ENCODE measurements at regions not wholly inside any gene's neighbourhood (a gene's known extent, or its start where the extent isn't known, plus 50 kb on each side); places are given as distances from the start of the nearest gene placed in this dataset.

DNA sequence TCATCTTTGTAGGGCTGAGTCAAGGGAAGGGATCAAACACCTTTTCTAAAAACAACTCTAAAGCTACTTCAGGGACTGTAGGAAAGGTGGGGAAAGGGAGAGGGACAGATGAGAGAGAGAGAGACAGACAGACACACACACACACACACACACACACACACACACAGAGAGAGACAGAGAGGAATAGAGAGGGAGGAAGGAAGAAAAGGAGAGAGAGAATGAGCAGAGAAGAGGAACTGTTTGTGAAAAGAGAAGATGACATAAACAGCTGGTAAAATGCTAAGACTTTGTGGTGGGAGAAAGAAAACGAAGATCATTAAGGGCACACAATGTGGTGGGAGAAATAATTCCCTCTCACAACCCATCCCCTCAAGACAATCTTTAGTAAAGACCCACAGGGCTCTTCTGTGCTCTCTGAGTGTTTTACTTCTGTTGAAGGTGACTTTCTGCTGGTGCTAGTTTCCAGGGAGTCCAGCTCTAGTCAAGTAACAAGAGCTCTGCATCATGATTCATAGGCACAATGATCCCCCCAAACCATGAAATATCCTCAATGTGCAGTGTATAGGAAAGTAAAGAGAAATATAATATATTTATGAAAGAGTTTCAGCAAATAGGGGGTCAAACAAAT lies 77.2 kb upstream of the STK17B start:
- DNase-seq (ENCODE audit: low read depth in 2 of 2, low spot score in 1 of 2): no peak

DNA sequence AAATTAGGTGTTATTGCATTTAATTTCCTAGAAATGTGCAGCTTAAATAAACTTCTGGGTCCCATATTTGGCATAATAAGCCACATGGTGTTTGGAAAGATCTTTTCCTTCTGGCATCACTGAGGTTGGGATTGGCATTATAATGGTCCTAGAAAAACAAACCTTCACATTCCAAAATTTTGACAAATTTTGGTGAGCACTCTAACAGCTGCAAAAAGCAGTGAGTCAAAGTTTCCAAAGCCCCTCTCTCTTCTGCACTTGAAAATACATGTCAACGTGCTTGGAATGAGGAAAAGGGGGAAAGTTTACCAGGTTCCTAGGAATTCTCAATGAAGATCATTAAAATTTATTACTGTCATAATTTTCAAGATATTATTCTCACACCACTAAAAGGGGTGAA lies 77.8 kb upstream of the STK17B start:
- DNase-seq (ENCODE audit: low read depth in 2 of 2, low spot score in 1 of 2): no peak

DNA sequence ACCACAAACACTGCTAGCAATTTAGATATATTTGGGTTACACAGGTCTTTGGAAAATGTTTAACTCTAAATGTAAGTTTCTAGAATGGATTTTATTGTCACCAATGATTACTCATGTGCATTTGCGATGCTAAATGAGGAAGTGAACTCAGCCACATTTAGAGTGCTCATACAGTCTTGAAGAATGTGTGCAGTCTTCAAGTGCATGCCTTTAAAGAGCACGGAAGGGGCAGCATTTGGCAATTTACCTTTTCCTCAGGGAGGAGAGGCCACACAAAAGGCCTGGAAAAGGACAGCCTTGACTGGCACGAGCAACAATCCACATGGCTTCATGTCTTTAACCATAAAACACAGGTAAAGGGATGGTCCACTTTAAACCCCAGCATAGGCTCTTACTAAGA lies 78.5 kb upstream of the STK17B start:
- no peak for DNase-seq (ENCODE audit: low read depth in 2 of 2, low spot score in 1 of 2)

DNA sequence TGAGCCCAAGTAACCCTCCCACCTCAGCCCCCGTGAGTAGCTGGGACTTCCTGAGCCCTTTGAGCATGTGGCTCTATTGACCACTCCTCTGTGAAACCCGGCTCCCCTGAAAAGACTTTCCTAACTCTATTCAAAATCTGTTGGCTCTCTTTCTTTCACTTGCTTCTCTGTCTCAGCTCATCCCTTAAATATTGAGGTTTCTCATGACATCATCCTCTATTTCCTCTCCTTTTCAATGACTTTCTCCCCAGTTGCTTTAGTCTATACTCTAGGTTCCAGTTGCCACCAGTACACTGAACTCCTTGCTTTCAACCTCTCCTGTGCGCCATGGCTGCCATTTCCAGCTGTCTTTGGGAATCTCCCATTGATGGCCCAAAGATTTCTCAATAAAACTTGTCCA lies 79.8 kb upstream of the STK17B start:
- no peak for DNase-seq (ENCODE audit: low read depth in 2 of 2, low spot score in 1 of 2)

DNA sequence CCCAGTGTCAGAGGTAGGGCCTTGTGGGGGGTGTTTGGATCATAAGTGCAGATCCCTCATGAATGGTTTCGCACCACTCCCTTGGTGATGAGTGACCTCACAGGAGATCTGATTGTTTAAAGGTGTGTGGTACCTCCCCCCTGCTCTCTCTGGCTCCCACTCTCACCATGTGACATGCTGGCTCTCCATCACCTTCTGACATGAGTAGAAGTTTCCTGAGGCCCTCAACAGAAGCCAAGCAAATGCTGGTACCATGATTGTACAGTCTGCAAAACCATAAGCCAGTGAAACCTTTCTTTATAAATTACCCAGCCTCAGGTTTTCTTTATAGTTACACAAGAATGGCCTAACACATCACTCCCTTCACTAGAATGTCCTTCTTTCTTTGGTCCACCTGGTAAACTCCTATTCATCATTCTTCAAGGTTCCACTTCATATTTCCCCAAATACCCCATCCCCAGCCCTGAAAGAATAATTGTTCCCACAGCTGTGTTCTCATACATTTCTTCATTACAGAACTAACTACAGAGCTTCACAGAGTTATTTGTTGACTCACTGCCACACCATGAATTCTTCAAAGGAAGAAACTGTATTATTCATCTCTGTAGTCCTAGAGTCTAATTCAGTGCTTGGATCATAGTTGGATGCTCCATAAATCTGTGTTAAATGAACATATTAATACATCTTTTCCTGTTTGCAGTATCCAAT lies 81.2 kb upstream of the STK17B start:
- DNase-seq (ENCODE audit: low read depth in 2 of 2, low spot score in 1 of 2): no peak

DNA sequence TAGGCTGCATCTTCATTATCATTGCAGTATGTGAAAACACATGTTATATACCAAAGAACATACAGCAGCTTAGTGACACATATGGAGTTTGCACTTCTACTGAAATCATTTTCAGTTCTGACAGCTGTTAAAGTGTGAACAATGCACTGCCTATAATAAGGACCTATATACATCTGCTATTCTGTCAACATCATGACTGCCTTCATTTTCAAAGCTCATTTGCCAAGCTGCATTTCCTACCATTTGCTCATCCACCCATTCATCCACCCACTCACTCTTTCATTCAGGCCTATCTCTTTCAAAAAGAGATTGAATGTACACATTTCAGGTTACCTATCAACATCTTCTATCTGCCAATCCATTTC lies 81.7 kb upstream of the STK17B start:
- DNase-seq (ENCODE audit: low read depth in 2 of 2, low spot score in 1 of 2): no peak

DNA sequence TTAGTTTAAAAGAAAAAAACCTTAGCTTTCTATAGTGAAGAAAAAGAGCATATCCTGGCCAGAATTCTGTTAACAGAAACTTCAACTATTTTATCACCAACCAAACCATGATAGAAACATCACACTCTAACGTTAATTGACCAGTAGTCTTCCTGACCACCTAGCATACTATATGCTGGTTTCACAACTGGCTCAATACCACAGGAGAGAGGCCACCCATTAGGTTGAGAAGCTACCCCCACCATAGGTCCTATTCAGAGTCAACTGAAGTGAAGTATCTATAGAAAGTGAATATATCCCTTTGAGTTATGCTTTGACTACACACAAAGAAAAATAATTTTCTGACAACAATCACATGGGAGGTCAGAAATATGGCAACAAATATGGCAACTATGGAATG lies 85.2 kb upstream of the STK17B start:
- DNase-seq (ENCODE audit: low read depth in 2 of 2, low spot score in 1 of 2): no peak

DNA sequence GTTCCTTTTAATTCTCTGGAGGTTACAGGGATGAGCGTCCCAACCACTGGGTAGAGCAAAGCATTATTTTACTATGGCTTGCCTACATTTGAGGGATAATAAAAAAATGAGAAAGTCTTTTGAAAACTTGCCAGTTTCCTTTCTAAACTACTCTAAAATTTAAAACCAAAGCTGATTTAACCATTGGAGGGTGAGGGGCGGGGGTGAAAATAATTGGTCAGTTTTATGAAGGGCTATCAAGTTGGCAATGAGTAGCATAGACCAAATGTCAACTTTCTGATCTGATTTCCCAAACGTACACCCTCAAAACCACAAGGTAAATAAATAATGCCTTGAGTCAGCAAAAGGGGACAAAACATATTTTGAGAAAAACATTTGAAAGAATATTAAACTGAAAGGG lies 85.7 kb upstream of the STK17B start:
- no peak for DNase-seq (ENCODE audit: low read depth in 2 of 2, low spot score in 1 of 2)

DNA sequence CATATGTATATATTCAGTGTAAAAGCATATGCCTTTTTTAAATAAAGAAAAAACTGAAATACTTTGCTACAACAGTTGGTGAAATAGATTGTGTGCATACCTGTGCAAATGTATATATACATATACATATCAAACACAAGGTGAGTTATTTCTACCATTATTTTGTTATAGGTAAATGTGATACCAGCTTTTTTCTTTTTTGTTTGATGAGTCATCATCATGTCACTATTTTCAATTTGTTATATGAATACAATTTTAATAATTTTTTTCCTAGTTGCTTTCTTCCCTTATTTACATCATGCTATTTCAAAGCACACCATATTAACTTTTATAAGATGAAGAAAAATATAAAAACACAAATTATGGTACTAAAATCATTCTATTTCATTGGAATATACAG lies 87.0 kb upstream of the STK17B start:
- DNase-seq (ENCODE audit: low read depth in 2 of 2, low spot score in 1 of 2): no peak

DNA sequence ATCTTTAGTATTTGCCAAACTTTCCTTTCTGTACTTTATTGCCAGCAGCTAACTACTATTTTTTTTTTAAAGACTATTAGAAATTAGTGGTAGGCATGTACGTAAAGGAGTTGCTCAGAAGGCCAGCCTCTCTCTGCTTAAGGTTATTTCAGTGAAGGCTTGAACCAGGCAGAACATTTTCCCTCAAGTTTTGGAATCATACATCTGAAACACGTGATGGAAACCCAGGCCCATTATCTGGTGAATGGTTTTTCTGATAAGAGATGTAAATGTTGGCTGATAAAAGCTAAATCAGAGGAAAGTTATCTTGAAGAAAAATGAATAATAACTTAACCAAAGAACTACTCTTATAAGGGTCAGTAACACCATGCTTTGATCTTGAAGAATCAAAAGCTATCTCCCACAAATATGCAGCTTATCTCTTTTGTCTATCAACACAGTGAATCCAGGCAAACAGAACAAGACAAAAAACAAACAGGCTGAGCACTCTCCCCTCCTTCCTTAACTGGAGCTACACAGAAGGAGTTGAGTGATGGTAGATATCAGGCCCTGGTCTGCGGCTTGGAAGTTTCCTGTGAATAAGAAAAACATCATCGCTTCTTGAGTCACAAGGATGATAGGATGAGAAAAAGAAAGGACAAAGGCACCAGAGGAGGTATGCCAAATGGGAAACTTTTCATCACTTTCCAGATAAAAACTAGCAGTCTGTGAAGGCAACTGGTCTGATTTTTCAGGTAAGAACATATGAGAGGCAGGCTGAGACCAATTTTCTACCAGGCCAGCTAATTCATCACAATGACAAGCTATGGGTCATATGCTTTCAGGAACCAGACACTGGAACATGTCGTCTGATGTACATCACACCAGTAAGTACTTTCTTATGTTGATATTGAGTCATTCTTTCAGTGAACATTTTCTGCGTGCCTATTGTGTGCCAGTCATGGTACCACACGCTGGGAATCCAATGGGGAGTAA lies 88.4 kb upstream of the STK17B start:
- DNase-seq (ENCODE audit: low read depth in 2 of 2, low spot score in 1 of 2): no peak

DNA sequence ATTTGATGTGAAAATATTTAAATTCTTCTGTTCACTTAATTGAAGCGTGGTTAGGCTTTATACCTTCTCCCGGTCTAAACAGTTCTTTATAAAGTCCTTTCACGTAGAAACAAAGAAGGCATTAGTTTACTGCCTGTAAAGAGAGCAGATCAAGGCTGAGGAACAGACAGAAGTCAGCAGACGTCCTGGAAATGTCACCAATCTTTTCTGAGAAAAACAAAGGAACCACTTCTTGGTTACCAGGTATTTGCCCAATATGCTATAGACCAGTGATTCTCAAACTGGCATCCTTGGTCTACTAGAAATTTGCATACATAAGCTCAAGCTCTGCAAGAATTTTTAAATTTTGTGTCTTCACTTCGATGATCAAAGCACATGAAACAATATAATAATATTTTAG lies 89.2 kb upstream of the STK17B start:
- no peak for DNase-seq (ENCODE audit: low read depth in 2 of 2, low spot score in 1 of 2)

DNA sequence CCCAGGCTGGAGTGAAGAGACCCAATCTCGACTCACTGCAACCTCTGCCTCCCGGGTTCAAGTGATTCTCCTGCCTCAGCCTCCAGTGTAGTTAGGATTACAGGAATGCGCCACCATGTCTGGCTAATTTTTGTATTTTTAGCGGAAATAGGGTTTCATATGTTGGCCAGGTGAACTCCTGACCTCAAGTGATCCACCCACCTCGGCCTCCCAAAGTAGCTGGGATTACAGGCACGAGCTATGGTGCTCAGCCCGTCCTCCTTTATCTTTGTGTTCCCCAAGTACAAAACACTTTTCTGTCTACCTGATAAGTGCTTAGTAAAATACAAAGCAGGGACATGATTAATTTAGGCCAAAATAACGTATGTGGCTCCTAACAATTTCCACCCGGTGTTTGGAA lies 91.2 kb upstream of the STK17B start:
- DNase-seq (ENCODE audit: low read depth in 2 of 2, low spot score in 1 of 2): no peak

DNA sequence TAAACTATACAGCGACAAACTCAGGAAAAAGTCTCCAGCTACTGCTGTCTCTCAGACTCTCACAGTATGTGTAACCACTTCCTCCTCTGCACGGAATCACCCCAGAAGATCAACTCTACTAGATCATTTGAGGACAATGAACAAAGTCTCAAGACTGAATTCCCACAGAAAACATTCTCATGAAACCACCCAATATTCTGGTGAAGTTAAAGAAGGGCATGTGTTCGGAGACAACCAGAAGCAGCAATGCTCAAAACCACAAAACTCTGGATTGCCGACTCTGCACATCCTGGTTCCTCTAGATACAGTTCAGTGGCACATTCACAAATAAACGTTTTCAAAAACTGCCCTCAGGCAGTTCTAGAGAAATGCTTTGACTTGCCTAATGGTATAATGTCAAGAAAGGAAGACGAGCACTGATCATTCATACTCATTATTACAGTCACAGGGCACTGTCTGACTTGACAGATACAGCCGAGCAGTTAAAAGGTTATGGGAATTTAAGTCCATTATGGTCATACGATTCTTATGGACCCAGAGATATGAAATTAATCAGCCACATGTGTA lies 91.9 kb upstream of the STK17B start:
- no peak for DNase-seq (ENCODE audit: low read depth in 2 of 2, low spot score in 1 of 2)

DNA sequence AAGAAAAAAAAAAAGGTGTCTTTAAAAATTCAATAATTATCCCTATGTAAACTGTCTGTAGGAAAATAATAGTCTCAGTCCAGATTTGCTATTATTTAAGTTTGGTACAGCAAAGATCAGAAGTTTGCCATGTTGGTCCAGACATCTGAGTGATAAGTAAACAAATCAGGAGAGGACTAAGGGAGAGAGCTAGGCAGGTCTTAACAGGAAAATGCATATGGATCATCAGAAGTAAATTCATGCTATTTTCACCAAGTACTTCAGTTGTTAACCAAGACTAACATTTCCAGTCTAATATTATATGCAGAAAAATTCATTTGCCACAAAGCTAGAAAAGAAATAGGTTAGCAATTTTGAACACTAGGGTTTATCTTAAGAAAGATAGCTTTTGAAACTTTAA lies 95.0 kb upstream of the STK17B start:
- no peak for DNase-seq (ENCODE audit: low read depth in 2 of 2, low spot score in 1 of 2)

DNA sequence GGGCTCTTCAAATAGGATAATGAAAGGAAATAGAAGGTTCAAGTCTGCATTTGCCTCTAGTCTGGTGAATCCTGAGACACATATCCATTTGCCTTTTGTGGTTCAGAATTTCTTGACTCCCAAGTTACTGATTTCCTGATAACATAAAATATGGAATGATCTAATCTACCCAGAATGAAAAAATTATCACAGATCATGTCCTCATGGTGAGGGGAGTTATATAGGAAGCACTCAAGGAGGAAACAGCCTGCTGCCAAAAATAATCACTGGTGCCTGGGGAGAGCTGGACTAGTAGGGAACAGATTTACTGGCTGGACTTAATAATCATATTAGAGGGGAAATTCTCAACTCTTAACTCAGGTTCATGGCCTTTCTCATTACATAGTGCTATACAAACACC lies 95.5 kb upstream of the STK17B start:
- DNase-seq (ENCODE audit: low read depth in 2 of 2, low spot score in 1 of 2): no peak

DNA sequence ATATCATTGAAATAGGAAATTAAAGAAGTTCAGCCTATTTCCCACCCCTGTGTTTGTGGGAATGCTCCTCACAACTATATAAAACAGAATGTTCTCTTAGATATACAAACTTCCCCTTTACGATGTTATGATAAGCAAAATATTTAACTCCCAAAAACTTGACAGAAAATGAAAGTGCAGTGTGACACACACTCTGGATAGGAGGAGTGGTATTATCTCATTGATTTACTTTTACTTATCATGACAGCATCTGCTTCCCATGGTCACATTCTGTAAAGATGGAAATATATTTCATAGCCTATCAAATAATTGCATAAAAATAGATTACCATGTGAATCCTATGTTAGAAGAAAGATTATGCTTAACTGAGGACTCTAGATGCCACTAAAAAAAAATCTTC lies 96.6 kb upstream of the STK17B start:
- DNase-seq (ENCODE audit: low read depth in 2 of 2, low spot score in 1 of 2): no peak

DNA sequence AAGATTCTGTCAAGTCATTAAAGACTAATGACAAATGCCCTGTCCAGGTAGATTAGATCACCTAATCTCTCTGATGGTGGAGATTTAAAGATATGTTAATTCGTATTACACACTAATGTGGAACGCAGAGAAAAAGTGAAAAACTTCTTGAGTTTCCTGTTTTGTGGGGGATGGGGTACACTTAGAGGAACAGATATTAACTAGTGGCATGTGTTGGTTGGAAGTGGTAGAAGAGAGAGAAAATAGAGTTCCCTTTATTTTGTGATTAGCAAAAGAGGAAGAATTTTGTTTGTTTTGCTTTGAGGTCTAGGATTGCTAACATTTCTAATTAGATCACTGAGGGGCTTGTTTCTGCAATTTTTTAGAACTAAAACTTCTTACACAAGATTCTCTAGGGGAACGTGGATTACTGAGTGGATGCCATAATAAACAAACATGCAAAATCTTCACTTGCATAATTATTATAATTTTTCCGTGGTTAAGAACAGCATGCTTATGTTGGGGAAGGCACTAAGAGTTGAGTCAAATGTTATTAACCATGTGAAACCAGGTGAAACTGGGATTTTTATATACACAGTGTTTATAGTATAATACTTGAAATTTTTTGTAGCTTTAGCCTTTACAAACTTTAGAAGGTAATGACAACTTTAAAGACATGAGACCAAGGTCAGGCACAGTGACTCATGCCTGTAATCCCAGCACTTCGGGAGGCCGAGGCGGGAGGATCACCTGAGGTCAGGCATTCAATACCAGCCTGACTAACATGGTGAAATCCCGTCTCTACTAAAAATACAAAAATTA lies 97.4 kb upstream of the STK17B start:
- no peak for DNase-seq (ENCODE audit: low read depth in 2 of 2, low spot score in 1 of 2)

DNA sequence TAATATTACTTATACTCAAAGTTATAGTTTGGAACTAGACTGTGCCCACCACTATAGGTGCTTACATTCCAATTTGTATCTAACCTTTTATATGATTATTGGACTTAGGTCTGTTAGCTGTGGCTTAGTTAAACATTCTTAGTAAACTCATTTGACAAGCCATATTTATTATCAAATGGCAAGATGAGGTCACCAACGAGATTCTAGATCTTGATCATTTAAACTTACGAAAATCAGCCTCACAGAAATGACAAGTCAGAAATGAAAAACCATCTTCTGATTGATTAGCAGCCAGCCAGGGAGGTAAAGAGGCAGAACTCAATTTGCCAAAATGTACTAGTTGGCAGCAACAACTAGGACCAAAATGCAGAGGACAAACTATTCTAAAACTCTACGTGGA lies 100.4 kb upstream of the STK17B start:
- DNase-seq (ENCODE audit: low read depth in 2 of 2, low spot score in 1 of 2): no peak

DNA sequence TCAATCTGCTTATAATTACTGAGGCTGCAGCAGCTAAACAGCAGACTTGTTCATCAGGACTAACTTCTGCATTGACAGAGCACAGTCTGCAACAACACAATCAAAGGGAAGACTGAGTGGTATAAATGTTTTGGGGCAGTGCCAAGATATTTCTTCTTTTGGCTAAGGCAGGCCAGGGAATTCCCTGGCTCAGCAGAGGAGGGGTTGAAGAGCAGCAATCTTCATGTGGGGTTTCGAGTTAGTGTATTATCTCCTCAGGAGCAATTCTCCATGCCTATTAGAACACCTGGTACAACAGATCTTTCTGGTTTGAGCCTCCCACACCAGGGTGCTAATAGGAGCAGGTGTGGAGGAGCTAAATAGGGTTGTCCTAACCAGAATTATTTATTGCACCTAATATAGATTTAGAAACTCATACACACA lies 103.0 kb upstream of the STK17B start:
- DNase-seq (ENCODE audit: low read depth in 2 of 2, low spot score in 1 of 2): no peak

DNA sequence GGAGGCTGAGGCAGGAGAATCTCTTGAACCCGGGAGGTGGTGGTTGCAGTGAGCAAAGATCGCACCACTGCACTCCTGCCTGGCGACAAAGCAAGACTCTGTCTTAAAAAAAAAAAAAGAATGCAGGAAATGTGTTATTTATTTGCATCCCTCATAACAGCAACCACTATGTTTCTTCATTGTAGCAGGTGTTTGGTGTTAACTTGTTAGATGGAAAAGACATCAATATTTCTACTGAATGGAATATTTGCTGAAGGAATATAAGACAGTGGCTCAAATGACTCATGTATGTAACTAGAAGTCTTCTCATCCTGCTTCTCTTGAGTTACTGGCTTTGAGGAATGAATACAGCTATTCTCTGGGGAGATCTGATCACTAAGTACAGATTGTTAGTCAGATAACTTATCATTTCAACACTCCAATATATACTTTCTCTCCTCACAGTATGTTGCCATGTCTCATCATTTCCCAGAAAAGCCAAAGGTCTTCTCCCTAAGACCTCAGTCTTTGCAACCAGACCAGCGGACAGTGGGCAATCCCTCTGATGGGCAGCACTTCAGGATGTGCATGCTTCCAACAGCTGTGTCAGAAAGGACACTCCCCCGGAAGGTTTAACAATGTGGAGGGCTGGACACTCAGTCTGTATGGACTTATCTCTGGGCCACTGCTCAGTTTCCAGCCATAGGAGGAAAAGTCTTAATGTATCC lies 104.4 kb upstream of the STK17B start:
- DNase-seq (ENCODE audit: low read depth in 2 of 2, low spot score in 1 of 2): no peak
